IMR-90 (cell line): ENCODE measurements at regions not wholly inside any gene's neighbourhood (a gene's known extent, or its start where the extent isn't known, plus 50 kb on each side); places are given as distances from the start of the nearest gene placed in this dataset.

Source experiments
- ATAC-seq: fragments of 200-7000 bp; cut with Tn5 transposase; 2 replicates; pipeline ENCODE4 v1.9.1; 2020; ENCODE audit warnings: low read depth, mild to moderate bottlenecking, moderate library complexity
- BruUV-seq: library from RNA; stranded (reverse); fragments of 400-500 nt; replicated peaks from 2 replicates; lab custom pipeline; 2021; lab: Mats Ljungman, UMichigan
- CTCF ChIA-PET: fragments of 300-600 bp; formaldehyde crosslinking; extraction: SDS; loops from one replicate; lab custom pipeline; 2021; ENCODE audit warnings: antibody characterized with exemption; lab: Yijun Ruan, JAX
- POLR2A ChIA-PET: fragments of 300-600 bp; sonication (Branson Sonifier 250); formaldehyde crosslinking; loops from one replicate; lab custom pipeline; 2022; ENCODE audit warnings: antibody characterized with exemption; ENCODE audit not compliant: unreplicated experiment; lab: Charles Lee
- DNase-seq: peaks from one replicate; pipeline ENCODE4 v3.0.0; 2013
- H2AFZ ChIP-seq: replicated peaks from 2 replicates; pipeline ENCODE3; 2013; ENCODE audit warnings: low read length, mild to moderate bottlenecking; ENCODE audit not compliant: poor library complexity
- H2AK5ac ChIP-seq: 2 replicates; pipeline ENCODE4 v1.6.1; 2013; ENCODE audit warnings: low read depth, low read length, inconsistent platforms
- H2AK9ac ChIP-seq: replicated peaks from 2 replicates; pipeline ENCODE3; 2013; ENCODE audit warnings: mild to moderate bottlenecking, low read depth, low read length, moderate library complexity; ENCODE audit not compliant: poor library complexity
- H2BK120ac ChIP-seq: 2 replicates; pipeline ENCODE4 v1.6.1; 2013; ENCODE audit warnings: low read depth, low read length, inconsistent platforms
- H2BK15ac ChIP-seq: 3 replicates; pipeline ENCODE4 v1.6.1; 2013; ENCODE audit warnings: low read depth, low read length, inconsistent platforms
- H2BK20ac ChIP-seq: 2 replicates; pipeline ENCODE4 v1.6.1; 2013; ENCODE audit warnings: low read depth, mild to moderate bottlenecking, inconsistent platforms, low read length, moderate library complexity
- H2BK5ac ChIP-seq: 2 replicates; pipeline ENCODE4 v1.6.1; 2013; ENCODE audit warnings: mild to moderate bottlenecking, low read depth, low read length, inconsistent platforms; ENCODE audit not compliant: poor library complexity, severe bottlenecking
- H3K14ac ChIP-seq: replicated peaks from 2 replicates; pipeline ENCODE4 v1.6.1; 2013; ENCODE audit warnings: low read depth, low read length, inconsistent platforms
- H3K18ac ChIP-seq: 2 replicates; pipeline ENCODE4 v1.6.1; 2013; ENCODE audit warnings: low read depth, low read length, control low read depth
- H3K23ac ChIP-seq: 2 replicates; pipeline ENCODE4 v1.6.1; 2013; ENCODE audit warnings: low read depth, low read length, inconsistent platforms
- H3K27ac ChIP-seq: 2 replicates; pipeline ENCODE4 v1.5.1; 2013; ENCODE audit warnings: mild to moderate bottlenecking, control low read depth, low read length; ENCODE audit not compliant: insufficient read depth
- H3K27me3 ChIP-seq: 2 replicates; pipeline ENCODE4 v1.6.1; 2013; ENCODE audit warnings: low read length; ENCODE audit not compliant: control insufficient read depth, insufficient read depth
- H3K36me3 ChIP-seq: 2 replicates; pipeline ENCODE4 v1.6.1; 2013; ENCODE audit warnings: low read length, mixed read lengths; ENCODE audit not compliant: control insufficient read depth, insufficient read depth
- H3K4ac ChIP-seq: 2 replicates; pipeline ENCODE4 v1.6.1; 2013; ENCODE audit warnings: low read depth, low read length, inconsistent platforms
- H3K4me1 ChIP-seq: 2 replicates; pipeline ENCODE4 v1.6.1; 2013; ENCODE audit warnings: low read length, mixed read lengths; ENCODE audit not compliant: control insufficient read depth, insufficient read depth
- H3K4me2 ChIP-seq: 2 replicates; pipeline ENCODE4 v1.6.1; 2013; ENCODE audit warnings: low read depth, mild to moderate bottlenecking, control low read depth, low read length, moderate library complexity
- H3K4me3 ChIP-seq: 2 replicates; pipeline ENCODE4 v1.5.1; 2013; ENCODE audit warnings: low read depth, mild to moderate bottlenecking, control low read depth, low read length, moderate library complexity; ENCODE audit not compliant: insufficient read depth
- H3K56ac ChIP-seq: 2 replicates; pipeline ENCODE4 v1.6.1; 2013; ENCODE audit warnings: low read length, inconsistent platforms; ENCODE audit not compliant: insufficient read depth; ENCODE audit errors: extremely low read depth
- H3K79me1 ChIP-seq, 2 experiments: 2 replicates each; pipeline ENCODE4 v1.6.1; 2013; ENCODE audit warnings: low read length in 2 of 2, inconsistent platforms in 1 of 2, low read depth in 1 of 2
- H3K9ac ChIP-seq: 2 replicates; pipeline ENCODE4 v1.6.1; 2013; ENCODE audit warnings: low read depth, low read length, control low read depth
- H3K9me1 ChIP-seq: 2 replicates; pipeline ENCODE4 v1.6.1; 2013; ENCODE audit warnings: low read length, inconsistent platforms; ENCODE audit not compliant: insufficient read depth
- H3K9me3 ChIP-seq: 2 replicates; pipeline ENCODE4 v1.6.1; 2013; ENCODE audit warnings: low read length; ENCODE audit not compliant: control insufficient read depth, insufficient read depth
- H4K20me1 ChIP-seq: 2 replicates; pipeline ENCODE4 v1.6.1; 2013; ENCODE audit warnings: low read length, inconsistent platforms; ENCODE audit not compliant: insufficient read depth
- H4K5ac ChIP-seq: 2 replicates; pipeline ENCODE4 v1.6.1; 2013; ENCODE audit warnings: mild to moderate bottlenecking, low read depth, low read length, control low read depth
- H4K8ac ChIP-seq, 2 experiments: 2 replicates each; pipeline ENCODE4 v1.6.1; 2013; ENCODE audit warnings: low read depth in 2 of 2, low read length in 2 of 2, control low read depth in 1 of 2, inconsistent platforms in 1 of 2
- H4K91ac ChIP-seq: 2 replicates; pipeline ENCODE4 v1.6.1; 2013; ENCODE audit warnings: low read depth, low read length, inconsistent platforms; ENCODE audit not compliant: insufficient read depth
- BHLHE40 ChIP-seq: fragments of 150-350 bp; IDR thresholded peaks from 2 replicates; pipeline ENCODE4 v1.6.1; 2016; ENCODE audit warnings: mild to moderate bottlenecking, low read depth, low read length
- CEBPB ChIP-seq: IDR thresholded peaks from 2 replicates; pipeline ENCODE4 v1.6.1; 2012; ENCODE audit warnings: low read depth, low read length, improper control_type of control experiment
- CHD1 ChIP-seq: IDR thresholded peaks from 2 replicates; pipeline ENCODE4 v1.6.1; 2012; ENCODE audit warnings: low read depth, low read length, improper control_type of control experiment
- CTCF ChIP-seq: conservative IDR thresholded peaks from 2 replicates; pipeline ENCODE4 v1.5.1; 2012; ENCODE audit warnings: mild to moderate bottlenecking, low read depth, low read length, improper control_type of control experiment
- ELK1 ChIP-seq: fragments of 150-350 bp; IDR thresholded peaks from 2 replicates; pipeline ENCODE4 v1.6.1; 2016; ENCODE audit warnings: low read depth, mild to moderate bottlenecking, low read length, moderate library complexity, borderline replicate concordance
- FOS ChIP-seq: fragments of 150-350 bp; IDR thresholded peaks from 2 replicates; pipeline ENCODE4 v1.6.1; 2016; ENCODE audit warnings: low read depth, low read length
- MAFK ChIP-seq: IDR thresholded peaks from 2 replicates; pipeline ENCODE4 v1.6.1; 2012; ENCODE audit warnings: low read depth, low read length, improper control_type of control experiment
- MAZ ChIP-seq: IDR thresholded peaks from 2 replicates; pipeline ENCODE4 v1.6.1; 2012; ENCODE audit warnings: low read depth, mild to moderate bottlenecking, low read length, improper control_type of control experiment, moderate library complexity, borderline replicate concordance
- MXI1 ChIP-seq: IDR thresholded peaks from 2 replicates; pipeline ENCODE4 v1.6.1; 2012; ENCODE audit warnings: low read depth, mild to moderate bottlenecking, low read length, moderate library complexity, borderline replicate concordance
- NFE2L2 ChIP-seq: fragments of 150-350 bp; IDR thresholded peaks from 2 replicates; pipeline ENCODE4 v1.6.1; 2016; ENCODE audit warnings: low read depth, mild to moderate bottlenecking, low read length
- POLR2A ChIP-seq: IDR thresholded peaks from 2 replicates; pipeline ENCODE4 v1.6.1; 2012; ENCODE audit warnings: mild to moderate bottlenecking, low read depth, low read length
- RCOR1 ChIP-seq: IDR thresholded peaks from 2 replicates; pipeline ENCODE4 v1.6.1; 2012; ENCODE audit warnings: mild to moderate bottlenecking, low read length, improper control_type of control experiment; ENCODE audit not compliant: insufficient replicate concordance
- RFX5 ChIP-seq: IDR thresholded peaks from 2 replicates; pipeline ENCODE4 v1.8.0; 2012; ENCODE audit warnings: low read depth, mild to moderate bottlenecking, low read length, moderate library complexity
- SMC3 ChIP-seq: fragments of 150-350 bp; IDR thresholded peaks from 2 replicates; pipeline ENCODE4 v1.6.1; 2016; ENCODE audit warnings: low read depth, mild to moderate bottlenecking, antibody characterized with exemption, low read length, moderate library complexity
- USF2 ChIP-seq: fragments of 150-350 bp; IDR thresholded peaks from 2 replicates; pipeline ENCODE4 v1.6.1; 2017; ENCODE audit warnings: mild to moderate bottlenecking, antibody characterized with exemption, low read length, low read depth
- WGBS, 2 experiments: methylation state at CpG; one replicate each; pipeline versions ENCODE4 v1.1.5 to v1.1.7; 2013; ENCODE audit warnings: missing lambda C conversion rate in 2 of 2; ENCODE audit not compliant: insufficient read length in 1 of 2; ENCODE audit errors: extremely low coverage in 2 of 2; 5-methylcytosine and 5-hydroxymethylcytosine counted together
- dilution Hi-C: fragments of 300-500 bp; cut with HindIII; formaldehyde crosslinking; loops from one replicate; pipeline ENCODE4 v1.14.3; 2018; ENCODE audit warnings: low sequenced_read_pairs; ENCODE audit not compliant: unreplicated experiment
- in situ Hi-C: fragments of 300-500 bp; cut with MboI; formaldehyde crosslinking; loops from 3 replicates; pipeline ENCODE4 v1.14.3; 2019; ENCODE audit warnings: low sequenced_read_pairs, inconsistent platforms, mixed read lengths
- intact Hi-C: fragments of 100-400 bp; cut with micrococcal nuclease; formaldehyde crosslinking; loops from 2 replicates; pipeline ENCODE4 v1.10.0; 2022

GRCh38 chr10:47136866-47137265 lies 163.1 kb upstream of the GDF10 start:
- Histone ChIP-seq H2BK20ac (peak overlapping the region; percentile 98), H2AK9ac (peak overlapping the region; percentile 92), H3K23ac (peak overlapping the region; percentile 97), H4K8ac (peak overlapping the region; percentile 92 to 96), H3K27me3 (no peaks in the 10 kb centered on the region), H4K91ac (peak overlapping the region; percentile 99), H2AFZ (peak overlapping the region; percentile 91), H3K9me1 (peaks cover 33% of the 10 kb centered on the region), H3K4ac (peak overlapping the region; percentile 98), H3K9me3 (no peaks in the 10 kb centered on the region), H2AK5ac (peak overlapping the region; percentile 98), H3K4me3 (no peak overlapping the region), H3K4me1 (peaks cover 34% of the 10 kb centered on the region), H4K20me1 (peaks cover 5% of the 10 kb centered on the region; the same call in 1 of the 2 replicates), H3K14ac (peak overlapping the region; percentile 92), H4K5ac (peak overlapping the region; percentile 98), H2BK5ac (peak overlapping the region; percentile 98), H3K36me3 (0 out of 2 replicates have a peak, but pooled peaks cover under 1% of the 10 kb centered on the region), H2BK15ac (peak overlapping the region; percentile 61; the same call in 2 of the 3 replicates), H2BK120ac (peak overlapping the region; percentile 99), H3K56ac (peak overlapping the region; percentile 86), H3K79me1 (peaks cover 15 to 49% of the 10 kb centered on the region in 2 experiments), H3K27ac (peak overlapping the region; percentile 96), H3K9ac (peak overlapping the region; percentile 58), H3K18ac (peak overlapping the region; percentile 99), H3K4me2 (peak overlapping the region; percentile 89)
- dilution Hi-C loops (no loop called here), in situ Hi-C loops (no loop called here), intact Hi-C loops (loop anchor here (1.0 to 2.0 kb wide), 2 partner anchors 21 to 30 kb away; no protein-coding TSS in a partner anchor)
- CTCF ChIA-PET = interaction anchor here (0.7 to 1.1 kb wide), 3 partner anchors 15 to 61 kb away, joined by 3 read pairs; no protein-coding TSS in a partner anchor
- peak; percentile 49 for DNase-seq
- ATAC-seq = peak; percentile 36
- no TSS peak for BruUV-seq
- no CpG with 5 or more reads among the region's 3 CpGs for WGBS, 2 experiments
- POLR2A ChIA-PET = interaction anchor here (0.5 kb wide), 1 partner anchor 79 kb away, joined by 3 read pairs; no protein-coding TSS in a partner anchor
- TF ChIP-seq SMC3 (no peak), CEBPB (no peak), ELK1 (no peak), USF2 (no peak), MAFK (no peak), CHD1 (no peak), RFX5 (no peak), MAZ (no peak), FOS (no peak), NFE2L2 (no peak), BHLHE40 (no peak), POLR2A (no peak), MXI1 (no peak), CTCF (no peak), RCOR1 (no peak)
